K562 (cell line): ENCODE measurements at regions not wholly inside any gene's neighbourhood (a gene's known extent, or its start where the extent isn't known, plus 50 kb on each side); places are given as distances from the start of the nearest gene placed in this dataset.

Experiments used
- CBFB ChIP-seq: sonication (generic); formaldehyde crosslinking; IDR thresholded peaks from 2 replicates; pipeline ENCODE4 v1.4.0; 2020; ENCODE audit warnings: mild to moderate bottlenecking, missing genetic modification reagents
- CTCF ChIP-seq, 3 experiments: IDR thresholded peaks in 2 of 3; conservative IDR thresholded peaks in 1 of 3; 2 replicates each; pipeline ENCODE4 v1.5.1; 2011 to 2012; ENCODE audit warnings: low read length in 3 of 3, mild to moderate bottlenecking in 3 of 3, control low read depth in 2 of 3, improper control_type of control experiment in 1 of 3, inconsistent platforms in 1 of 3, low read depth in 1 of 3, mixed read lengths in 1 of 3, moderate library complexity in 1 of 3; ENCODE audit not compliant: insufficient read depth in 2 of 3
- KDM5B ChIP-seq: fragments of 200-600 bp; sonication (generic); IDR thresholded peaks from 2 replicates; pipeline ENCODE4 v1.6.1; 2012; ENCODE audit warnings: low read depth, mild to moderate bottlenecking, moderate library complexity, low read length, control low read depth, inconsistent platforms; ENCODE audit not compliant: insufficient replicate concordance
- KHSRP ChIP-seq: fragments of 450-650 bp; IDR thresholded peaks from 2 replicates; pipeline ENCODE4 v1.6.1; 2017
- MAX ChIP-seq: sonication (generic); formaldehyde crosslinking; IDR thresholded peaks from 2 replicates; pipeline ENCODE4 v1.9.0; 2022; ENCODE audit warnings: mild to moderate bottlenecking, missing genetic modification reagents
- MEF2A ChIP-seq: IDR thresholded peaks from 2 replicates; pipeline ENCODE4 v1.6.1; 2011; ENCODE audit warnings: low read depth, mild to moderate bottlenecking, low read length, moderate library complexity; ENCODE audit not compliant: control insufficient read depth
- STAT6 ChIP-seq: sonication (generic); formaldehyde crosslinking; IDR thresholded peaks from 2 replicates; pipeline ENCODE4 v1.8.1; 2023; ENCODE audit warnings: mild to moderate bottlenecking, missing genetic modification reagents
- ZNF165 ChIP-seq: fragments of 250-450 bp; sonication (Bioruptor Pico); IDR thresholded peaks from 2 replicates; pipeline ENCODE4 v1.4.0; 2020; ENCODE audit warnings: borderline replicate concordance
- ZNF609 ChIP-seq: sonication (generic); formaldehyde crosslinking; IDR thresholded peaks from 2 replicates; pipeline ENCODE4 v1.8.1; 2023; ENCODE audit warnings: missing genetic modification reagents, mild to moderate bottlenecking, borderline replicate concordance

GRCh38 chr20:19908576-19908975 is 108.6 kb upstream of the NAA20 start:
- TF ChIP-seq MAX (CRISPR knock-in tag) (no peak), STAT6 (no peak), ZNF609 (CRISPR knock-in tag) (no peak), CTCF (IDR thresholded peaks at IDR 0.05 in 2 of 3, conservative IDR thresholded peaks at IDR 0.05 in 1 of 3; ENCODE audit: insufficient read depth in 2 of 3, low read depth in 1 of 3, low read length in 3 of 3) (no peak), ZNF165 (no peak), CBFB (no peak), MEF2A (no peak), KHSRP (no peak), KDM5B (no peak)
